ENCODE measurements at regions not wholly inside any gene's neighbourhood (a gene's known extent, or its start where the extent isn't known, plus 50 kb on each side); places are given as distances from the start of the nearest gene placed in this dataset.

DNA sequence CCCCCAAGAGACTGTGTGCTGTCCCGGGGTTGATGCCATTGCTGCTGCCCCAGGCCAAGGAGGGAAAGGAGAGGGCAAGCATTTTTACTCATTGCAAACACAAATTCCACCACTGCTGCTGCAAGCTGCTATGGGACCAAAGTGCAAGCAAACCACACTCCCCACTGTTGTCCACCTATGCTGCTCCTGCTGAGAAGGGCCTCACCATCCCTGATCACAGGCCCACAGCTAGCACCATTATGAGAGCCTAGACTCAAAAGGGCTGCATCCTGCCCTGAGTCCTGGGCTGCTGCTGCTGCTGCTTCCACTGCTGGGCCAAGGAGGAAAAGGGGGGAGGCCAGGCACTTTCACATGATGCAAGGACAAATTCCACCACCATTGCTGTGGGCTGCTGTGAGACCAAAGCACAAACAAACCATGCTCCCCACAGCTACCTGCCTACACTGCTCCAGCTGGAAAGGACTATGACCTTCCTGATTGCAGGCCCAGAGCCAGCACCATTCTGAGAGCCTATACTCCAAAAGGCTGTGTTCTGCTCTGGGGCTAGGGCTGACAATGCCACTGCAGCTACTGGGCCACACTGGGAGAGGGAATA lies 218.2 kb upstream of the ZCCHC13 start:
- no CpG with 5 or more reads among the region's 1 CpG for WGBS (ENCODE audit: low lambda C conversion rate)
- peak overlapping the region; percentile 84 for H3K27ac ChIP-seq (ENCODE audit: extremely low read length, insufficient read depth, low read length)
- peak; percentile 90 for FAIRE-seq
- peak overlapping the region; percentile 61 for H3K4me2 ChIP-seq (ENCODE audit: low read depth, low read length)
- peak overlapping the region in 1 of 3 experiments; percentile 33; a peak in 2 of 6 replicates for H3K4me3 ChIP-seq (replicated peaks in 1 of 3; ENCODE audit: insufficient read depth in 1 of 3, low read depth in 2 of 3, low read length in 3 of 3)
- peaks cover 4% of the 10 kb centered on the region; the same call in 1 of the 2 replicates for H4K20me1 ChIP-seq (ENCODE audit: insufficient read depth, low read length)
- H3K9me3 ChIP-seq (ENCODE audit: low read length) = peaks cover 10% of the 10 kb centered on the region
- peak; percentile 56 for DNase-seq (ENCODE audit: low spot score)
- H3K36me3 ChIP-seq (replicated peaks in 1 of 2; ENCODE audit: control insufficient read depth in 1 of 2, insufficient read depth in 2 of 2, low read length in 2 of 2) = no peaks in the 10 kb centered on the region
- H3K27me3 ChIP-seq (ENCODE audit: control insufficient read depth in 1 of 2, insufficient read depth in 2 of 2, low read length in 2 of 2) = no peaks in the 10 kb centered on the region
- H3K4me1 ChIP-seq (ENCODE audit: insufficient read depth, low read length) = peaks cover 23% of the 10 kb centered on the region
- H2AFZ ChIP-seq (ENCODE audit: low read length) = no peak overlapping the region
- ChIA-PET POLR2A (no interaction called here), CTCF (ENCODE audit: low intra/inter-chr PET ratio, low total read pairs) (no interaction called here)
- no peaks in the 10 kb centered on the region for H3K79me2 ChIP-seq (ENCODE audit: insufficient read depth, low read length)
- peak; percentile 98 for ATAC-seq
- intact Hi-C loops (cut with micrococcal nuclease; ENCODE audit: unreplicated experiment) (no loop called here), in situ Hi-C loops (cut with HindIII; ENCODE audit: extremely low pct_ligation_motif_present, low pct_unique_long_range_greater_than_20kb) (no loop called here)
- 0 out of 2 replicates have a peak overlapping the region, but pooled peaks have one; percentile 39 for H3K9ac ChIP-seq (ENCODE audit: insufficient read depth, low read depth, low read length)
- BruUV-seq (replicated peaks) = no TSS peak
- TF ChIP-seq ZNF615 (CRISPR knock-in tag; IDR thresholded peaks at IDR 0.05; ENCODE audit: borderline replicate concordance) (no peak), MLLT10 (CRISPR knock-in tag; IDR thresholded peaks at IDR 0.05) (no peak), HNF4A (CRISPR knock-in tag; IDR thresholded peaks at IDR 0.05) (peak; percentile 75), SALL1 (CRISPR knock-in tag; IDR thresholded peaks at IDR 0.05) (peak; percentile 46; the same call in 1 of the 2 replicates), GPN1 (CRISPR knock-in tag; IDR thresholded peaks at IDR 0.05; ENCODE audit: borderline replicate concordance) (no peak), ZNF747 (CRISPR knock-in tag; IDR thresholded peaks at IDR 0.05; ENCODE audit: borderline replicate concordance) (no peak), HES4 (CRISPR knock-in tag; IDR thresholded peaks at IDR 0.05; ENCODE audit: borderline replicate concordance) (no peak), ZNF644 (CRISPR knock-in tag; IDR thresholded peaks at IDR 0.05; ENCODE audit: low read depth) (no peak; the same call in none of the 2 replicates), ZNF253 (CRISPR knock-in tag; IDR thresholded peaks at IDR 0.05; ENCODE audit: borderline replicate concordance) (no peak), HCFC1 (IDR thresholded peaks at IDR 0.05; ENCODE audit: low read depth, low read length) (no peak), ZBTB1 (CRISPR knock-in tag; IDR thresholded peaks at IDR 0.05; ENCODE audit: borderline replicate concordance) (no peak), RXRB (CRISPR knock-in tag; IDR thresholded peaks at IDR 0.05; ENCODE audit: borderline replicate concordance) (no peak), CEBPG (CRISPR knock-in tag; IDR thresholded peaks at IDR 0.05) (peak; percentile 47; the same call in 1 of the 2 replicates), ELF3 (CRISPR knock-in tag; IDR thresholded peaks at IDR 0.05) (no peak)
- TF ChIP-seq, protein P1, sequence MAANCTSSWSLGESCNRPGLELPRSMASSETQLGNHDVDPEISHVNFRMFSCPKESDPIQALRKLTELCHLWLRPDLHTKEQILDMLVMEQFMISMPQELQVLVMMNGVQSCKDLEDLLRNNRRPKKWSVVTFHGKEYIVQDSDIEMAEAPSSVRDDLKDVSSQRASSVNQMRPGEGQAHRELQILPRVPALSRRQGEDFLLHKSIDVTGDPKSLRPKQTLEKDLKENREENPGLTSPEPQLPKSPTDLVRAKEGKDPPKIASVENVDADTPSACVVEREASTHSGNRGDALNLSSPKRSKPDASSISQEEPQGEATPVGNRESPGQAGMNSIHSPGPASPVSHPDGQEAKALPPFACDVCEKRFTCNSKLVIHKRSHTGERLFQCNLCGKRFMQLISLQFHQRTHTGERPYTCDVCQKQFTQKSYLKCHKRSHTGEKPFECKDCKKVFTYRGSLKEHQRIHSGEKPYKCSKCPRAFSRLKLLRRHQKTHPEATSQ (CRISPR knock-in tag; IDR thresholded peaks at IDR 0.05; ENCODE audit: borderline replicate concordance) = no peak
- TF ChIP-seq, protein P2, sequence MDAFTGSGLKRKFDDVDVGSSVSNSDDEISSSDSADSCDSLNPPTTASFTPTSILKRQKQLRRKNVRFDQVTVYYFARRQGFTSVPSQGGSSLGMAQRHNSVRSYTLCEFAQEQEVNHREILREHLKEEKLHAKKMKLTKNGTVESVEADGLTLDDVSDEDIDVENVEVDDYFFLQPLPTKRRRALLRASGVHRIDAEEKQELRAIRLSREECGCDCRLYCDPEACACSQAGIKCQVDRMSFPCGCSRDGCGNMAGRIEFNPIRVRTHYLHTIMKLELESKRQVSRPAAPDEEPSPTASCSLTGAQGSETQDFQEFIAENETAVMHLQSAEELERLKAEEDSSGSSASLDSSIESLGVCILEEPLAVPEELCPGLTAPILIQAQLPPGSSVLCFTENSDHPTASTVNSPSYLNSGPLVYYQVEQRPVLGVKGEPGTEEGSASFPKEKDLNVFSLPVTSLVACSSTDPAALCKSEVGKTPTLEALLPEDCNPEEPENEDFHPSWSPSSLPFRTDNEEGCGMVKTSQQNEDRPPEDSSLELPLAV (CRISPR knock-in tag; conservative IDR thresholded peaks at IDR 0.05; ENCODE audit: low read depth) = no peak
- TF ChIP-seq, protein P3, sequence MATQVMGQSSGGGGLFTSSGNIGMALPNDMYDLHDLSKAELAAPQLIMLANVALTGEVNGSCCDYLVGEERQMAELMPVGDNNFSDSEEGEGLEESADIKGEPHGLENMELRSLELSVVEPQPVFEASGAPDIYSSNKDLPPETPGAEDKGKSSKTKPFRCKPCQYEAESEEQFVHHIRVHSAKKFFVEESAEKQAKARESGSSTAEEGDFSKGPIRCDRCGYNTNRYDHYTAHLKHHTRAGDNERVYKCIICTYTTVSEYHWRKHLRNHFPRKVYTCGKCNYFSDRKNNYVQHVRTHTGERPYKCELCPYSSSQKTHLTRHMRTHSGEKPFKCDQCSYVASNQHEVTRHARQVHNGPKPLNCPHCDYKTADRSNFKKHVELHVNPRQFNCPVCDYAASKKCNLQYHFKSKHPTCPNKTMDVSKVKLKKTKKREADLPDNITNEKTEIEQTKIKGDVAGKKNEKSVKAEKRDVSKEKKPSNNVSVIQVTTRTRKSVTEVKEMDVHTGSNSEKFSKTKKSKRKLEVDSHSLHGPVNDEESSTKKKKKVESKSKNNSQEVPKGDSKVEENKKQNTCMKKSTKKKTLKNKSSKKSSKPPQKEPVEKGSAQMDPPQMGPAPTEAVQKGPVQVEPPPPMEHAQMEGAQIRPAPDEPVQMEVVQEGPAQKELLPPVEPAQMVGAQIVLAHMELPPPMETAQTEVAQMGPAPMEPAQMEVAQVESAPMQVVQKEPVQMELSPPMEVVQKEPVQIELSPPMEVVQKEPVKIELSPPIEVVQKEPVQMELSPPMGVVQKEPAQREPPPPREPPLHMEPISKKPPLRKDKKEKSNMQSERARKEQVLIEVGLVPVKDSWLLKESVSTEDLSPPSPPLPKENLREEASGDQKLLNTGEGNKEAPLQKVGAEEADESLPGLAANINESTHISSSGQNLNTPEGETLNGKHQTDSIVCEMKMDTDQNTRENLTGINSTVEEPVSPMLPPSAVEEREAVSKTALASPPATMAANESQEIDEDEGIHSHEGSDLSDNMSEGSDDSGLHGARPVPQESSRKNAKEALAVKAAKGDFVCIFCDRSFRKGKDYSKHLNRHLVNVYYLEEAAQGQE (IDR thresholded peaks at IDR 0.05; ENCODE audit: borderline replicate concordance in 1 of 2, low read depth in 1 of 2, low read length in 2 of 2) = no peak
- TF ChIP-seq, protein P4, sequence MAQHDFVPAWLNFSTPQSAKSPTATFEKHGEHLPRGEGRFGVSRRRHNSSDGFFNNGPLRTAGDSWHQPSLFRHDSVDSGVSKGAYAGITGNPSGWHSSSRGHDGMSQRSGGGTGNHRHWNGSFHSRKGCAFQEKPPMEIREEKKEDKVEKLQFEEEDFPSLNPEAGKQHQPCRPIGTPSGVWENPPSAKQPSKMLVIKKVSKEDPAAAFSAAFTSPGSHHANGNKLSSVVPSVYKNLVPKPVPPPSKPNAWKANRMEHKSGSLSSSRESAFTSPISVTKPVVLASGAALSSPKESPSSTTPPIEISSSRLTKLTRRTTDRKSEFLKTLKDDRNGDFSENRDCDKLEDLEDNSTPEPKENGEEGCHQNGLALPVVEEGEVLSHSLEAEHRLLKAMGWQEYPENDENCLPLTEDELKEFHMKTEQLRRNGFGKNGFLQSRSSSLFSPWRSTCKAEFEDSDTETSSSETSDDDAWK (CRISPR knock-in tag; IDR thresholded peaks at IDR 0.05) = no peak
